Colonic mucosa (tissue), 4 donors: ENCODE measurements at regions not wholly inside any gene's neighbourhood (a gene's known extent, or its start where the extent isn't known, plus 50 kb on each side); places are given as distances from the start of the nearest gene placed in this dataset.

Experiments
- DNase-seq: peaks from one replicate; pipeline ENCODE4 v3.0.0-alpha.2; 2020
- H3K27ac ChIP-seq: fragments of 200-600 bp; one replicate; pipeline ENCODE4 v1.8.0; 2021
- H3K27me3 ChIP-seq: fragments of 200-600 bp; one replicate; pipeline ENCODE4 v1.8.0; 2021
- H3K36me3 ChIP-seq: fragments of 200-600 bp; one replicate; pipeline ENCODE4 v1.8.0; 2021
- H3K4me1 ChIP-seq: fragments of 200-600 bp; one replicate; pipeline ENCODE4 v1.8.0; 2021; ENCODE audit warnings: mild to moderate bottlenecking
- H3K4me3 ChIP-seq: fragments of 200-600 bp; one replicate; pipeline ENCODE4 v1.8.0; 2021
- H3K9ac ChIP-seq, 2 donors: one replicate each; pipeline ENCODE4 v1.7.0; 2013; ENCODE audit warnings: control low read depth in 2 of 2, low read depth in 2 of 2, low read length in 2 of 2
- H3K9me3 ChIP-seq: fragments of 200-600 bp; one replicate; pipeline ENCODE4 v1.8.0; 2021
- intact Hi-C: fragments of 100-400 bp; cut with DNase I; formaldehyde crosslinking; loops from one replicate; pipeline ENCODE4 v1.14.1; 2022
- TF ChIP-seq, protein P1 (sequence below): fragments of 200-600 bp; IDR thresholded peaks from one replicate; pipeline ENCODE4 v1.8.0; 2022; ENCODE audit warnings: antibody characterized with exemption, mild to moderate bottlenecking
- donor health status: healthy.
- donor health status: DM: no; HTN: no; CAD: no.
- donor health status: DM: no; HTN: no; CAD: no.

- no peak for DNase-seq
- Histone ChIP-seq H3K27ac (no peak overlapping the region), H3K9me3 (no peaks in the 10 kb centered on the region), H3K27me3 (no peaks in the 10 kb centered on the region), H3K4me1 (no peaks in the 10 kb centered on the region), H3K4me3 (no peak overlapping the region), H3K9ac (no peak overlapping the region), H3K36me3 (no peaks in the 10 kb centered on the region)
- intact Hi-C loops, result no loop called here
- TF ChIP-seq, protein P1, sequence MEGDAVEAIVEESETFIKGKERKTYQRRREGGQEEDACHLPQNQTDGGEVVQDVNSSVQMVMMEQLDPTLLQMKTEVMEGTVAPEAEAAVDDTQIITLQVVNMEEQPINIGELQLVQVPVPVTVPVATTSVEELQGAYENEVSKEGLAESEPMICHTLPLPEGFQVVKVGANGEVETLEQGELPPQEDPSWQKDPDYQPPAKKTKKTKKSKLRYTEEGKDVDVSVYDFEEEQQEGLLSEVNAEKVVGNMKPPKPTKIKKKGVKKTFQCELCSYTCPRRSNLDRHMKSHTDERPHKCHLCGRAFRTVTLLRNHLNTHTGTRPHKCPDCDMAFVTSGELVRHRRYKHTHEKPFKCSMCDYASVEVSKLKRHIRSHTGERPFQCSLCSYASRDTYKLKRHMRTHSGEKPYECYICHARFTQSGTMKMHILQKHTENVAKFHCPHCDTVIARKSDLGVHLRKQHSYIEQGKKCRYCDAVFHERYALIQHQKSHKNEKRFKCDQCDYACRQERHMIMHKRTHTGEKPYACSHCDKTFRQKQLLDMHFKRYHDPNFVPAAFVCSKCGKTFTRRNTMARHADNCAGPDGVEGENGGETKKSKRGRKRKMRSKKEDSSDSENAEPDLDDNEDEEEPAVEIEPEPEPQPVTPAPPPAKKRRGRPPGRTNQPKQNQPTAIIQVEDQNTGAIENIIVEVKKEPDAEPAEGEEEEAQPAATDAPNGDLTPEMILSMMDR, result no peak
These were observed 785.4 kb downstream of the NR2F1-AS1 start for GRCh38 chr5:92795633-92796032.

GRCh38 chr5:92780057-92780456, 801.0 kb downstream of the NR2F1-AS1 start:
- Histone ChIP-seq H3K9me3 (no peaks in the 10 kb centered on the region), H3K27ac (no peak overlapping the region), H3K27me3 (no peaks in the 10 kb centered on the region), H3K36me3 (no peaks in the 10 kb centered on the region), H3K4me1 (no peaks in the 10 kb centered on the region), H3K4me3 (no peak overlapping the region), H3K9ac (no peak overlapping the region)
- no peak for DNase-seq
- intact Hi-C loops, result no loop called here
- TF ChIP-seq, protein P1, result no peak

- no peaks in the 10 kb centered on the region for H3K4me1 ChIP-seq
- intact Hi-C loops, result no loop called here
- no peak overlapping the region for H3K4me3 ChIP-seq
- no peak overlapping the region for H3K9ac ChIP-seq
- no peak overlapping the region for H3K27ac ChIP-seq
- H3K9me3 ChIP-seq, result no peaks in the 10 kb centered on the region
- TF ChIP-seq, protein P1, result no peak
- no peak for DNase-seq
- H3K36me3 ChIP-seq, result no peaks in the 10 kb centered on the region
- no peaks in the 10 kb centered on the region for H3K27me3 ChIP-seq
These were observed 801.5 kb downstream of the NR2F1-AS1 start for GRCh38 chr5:92779536-92779935.

DNA sequence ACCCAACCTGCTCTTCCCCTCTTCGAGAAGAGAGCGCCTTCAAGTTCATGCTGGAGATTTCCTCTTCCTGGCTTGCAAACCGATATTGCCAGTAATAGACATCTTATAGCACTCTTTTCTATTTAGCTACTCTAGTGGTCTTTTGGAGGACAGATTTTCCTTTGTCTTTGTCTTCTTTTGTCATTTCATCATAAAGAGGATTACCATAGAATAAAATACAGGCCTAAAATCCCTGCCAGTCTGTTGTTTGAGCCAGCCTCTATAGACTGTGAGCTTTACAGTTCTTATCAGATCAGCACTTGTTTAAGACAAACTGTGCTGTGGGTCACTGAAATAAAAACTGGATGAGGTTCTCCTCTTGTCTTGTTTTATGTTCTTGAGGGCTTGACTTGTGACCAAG, 802.8 kb downstream of the NR2F1-AS1 start:
- Histone ChIP-seq H3K27ac (no peak overlapping the region), H3K4me3 (no peak overlapping the region), H3K36me3 (no peaks in the 10 kb centered on the region), H3K27me3 (no peaks in the 10 kb centered on the region), H3K9me3 (no peaks in the 10 kb centered on the region), H3K4me1 (no peaks in the 10 kb centered on the region), H3K9ac (no peak overlapping the region)
- no peak for DNase-seq
- TF ChIP-seq, protein P1, result no peak
- intact Hi-C loops, result no loop called here

DNA sequence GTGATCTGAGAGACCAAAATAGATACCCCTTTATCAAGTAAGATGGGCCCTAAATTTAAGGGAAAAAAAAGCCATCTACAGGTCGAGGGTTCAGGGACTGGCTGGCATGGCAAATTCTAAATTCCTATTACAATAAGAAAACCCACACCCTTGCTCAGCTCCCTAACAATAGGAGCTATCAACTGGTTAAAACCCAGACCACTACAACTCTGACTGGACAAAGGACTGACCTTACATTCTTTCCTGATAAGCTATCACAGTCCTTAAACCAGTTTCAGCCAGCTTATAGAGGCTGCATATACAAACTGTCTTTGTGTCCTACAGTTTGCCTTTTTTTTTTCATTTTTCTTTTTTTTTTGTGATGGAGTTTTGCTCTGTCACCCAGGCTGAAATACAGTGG, 803.6 kb downstream of the NR2F1-AS1 start:
- intact Hi-C loops, result no loop called here
- DNase-seq, result no peak

More for the DNA sequence above, 803.6 kb downstream of the NR2F1-AS1 start:
- Histone ChIP-seq H3K9ac (no peak overlapping the region), H3K4me1 (no peaks in the 10 kb centered on the region), H3K27ac (no peak overlapping the region), H3K27me3 (no peaks in the 10 kb centered on the region), H3K4me3 (no peak overlapping the region), H3K36me3 (no peaks in the 10 kb centered on the region), H3K9me3 (no peaks in the 10 kb centered on the region)
- TF ChIP-seq, protein P1, result no peak
